Vagina (tissue), 2 donors: ENCODE measurements at regions not wholly inside any gene's neighbourhood (a gene's known extent, or its start where the extent isn't known, plus 50 kb on each side); places are given as distances from the start of the nearest gene placed in this dataset.
"Not testable (repeated sequence)": the region's sequence is repeated elsewhere in the genome, so short reads cannot be mapped to it uniquely, and the experiment has no call there.

Experiments used
- POLR2A ChIP-seq, 2 donors: fragments of 450-650 bp; IDR thresholded peaks; one replicate each; pipeline ENCODE4 v1.6.1; 2017; ENCODE audit warnings: antibody characterized with exemption in 2 of 2, mild to moderate bottlenecking in 2 of 2, moderate library complexity in 2 of 2
- POLR2AphosphoS5 ChIP-seq, 2 donors: sonication (generic); formaldehyde crosslinking; IDR thresholded peaks; one replicate each; pipeline ENCODE4 v1.9.0; 2017; ENCODE audit warnings: antibody characterized with exemption in 2 of 2, mild to moderate bottlenecking in 2 of 2, low read depth in 1 of 2; ENCODE audit not compliant: insufficient read depth in 1 of 2
- TF ChIP-seq, protein P1 (sequence below), 3 experiments: fragments of 450-650 bp in 2 of 3; fragments of 200-600 bp in 1 of 3; sonication (generic) in 1 of 3; IDR thresholded peaks; one replicate each; pipeline ENCODE4 v1.5.1; 2017 to 2019; ENCODE audit warnings: antibody characterized with exemption in 3 of 3, mild to moderate bottlenecking in 2 of 3, moderate library complexity in 2 of 3

- TF ChIP-seq POLR2A (IDR thresholded peaks at IDR 0.05); POLR2AphosphoS5 (IDR thresholded peaks at IDR 0.05; ENCODE audit: insufficient read depth in 1 of 2, low read depth in 1 of 2): not testable (repeated sequence)
- TF ChIP-seq, protein P1, sequence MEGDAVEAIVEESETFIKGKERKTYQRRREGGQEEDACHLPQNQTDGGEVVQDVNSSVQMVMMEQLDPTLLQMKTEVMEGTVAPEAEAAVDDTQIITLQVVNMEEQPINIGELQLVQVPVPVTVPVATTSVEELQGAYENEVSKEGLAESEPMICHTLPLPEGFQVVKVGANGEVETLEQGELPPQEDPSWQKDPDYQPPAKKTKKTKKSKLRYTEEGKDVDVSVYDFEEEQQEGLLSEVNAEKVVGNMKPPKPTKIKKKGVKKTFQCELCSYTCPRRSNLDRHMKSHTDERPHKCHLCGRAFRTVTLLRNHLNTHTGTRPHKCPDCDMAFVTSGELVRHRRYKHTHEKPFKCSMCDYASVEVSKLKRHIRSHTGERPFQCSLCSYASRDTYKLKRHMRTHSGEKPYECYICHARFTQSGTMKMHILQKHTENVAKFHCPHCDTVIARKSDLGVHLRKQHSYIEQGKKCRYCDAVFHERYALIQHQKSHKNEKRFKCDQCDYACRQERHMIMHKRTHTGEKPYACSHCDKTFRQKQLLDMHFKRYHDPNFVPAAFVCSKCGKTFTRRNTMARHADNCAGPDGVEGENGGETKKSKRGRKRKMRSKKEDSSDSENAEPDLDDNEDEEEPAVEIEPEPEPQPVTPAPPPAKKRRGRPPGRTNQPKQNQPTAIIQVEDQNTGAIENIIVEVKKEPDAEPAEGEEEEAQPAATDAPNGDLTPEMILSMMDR (IDR thresholded peaks at IDR 0.05) = not testable (repeated sequence)
These were observed 135.2 kb downstream of the ABCC12 start for GRCh38 chr16:48020617-48021016.
